SK-N-SH treated with all-trans-retinoic acid at 6 μM for 48 hours (cell line): ENCODE measurements at regions not wholly inside any gene's neighbourhood (a gene's known extent, or its start where the extent isn't known, plus 50 kb on each side); places are given as distances from the start of the nearest gene placed in this dataset.

Source experiments
- ARNTL ChIP-seq: fragments of 450-650 bp; formaldehyde crosslinking; IDR thresholded peaks from 2 replicates; pipeline ENCODE4 v1.5.0; 2020; ENCODE audit warnings: low read depth, mild to moderate bottlenecking, moderate library complexity, borderline replicate concordance
- CSRNP3 ChIP-seq: fragments of 250-450 bp; sonication (Bioruptor Pico); IDR thresholded peaks from 2 replicates; pipeline ENCODE4 v1.5.1; 2021; ENCODE audit warnings: mild to moderate bottlenecking, moderate library complexity
- ESRRG ChIP-seq: fragments of 250-450 bp; sonication (Bioruptor Pico); IDR thresholded peaks from 2 replicates; pipeline ENCODE4 v1.6.1; 2021; ENCODE audit warnings: mild to moderate bottlenecking
- ISL1 ChIP-seq: fragments of 250-450 bp; sonication (Bioruptor Pico); IDR thresholded peaks from 2 replicates; pipeline ENCODE4 v2.1.2; 2022; ENCODE audit warnings: mild to moderate bottlenecking, moderate library complexity
- OSR1 ChIP-seq: fragments of 250-450 bp; sonication (Bioruptor Pico); IDR thresholded peaks from 2 replicates; pipeline ENCODE4 v1.8.0; 2022; ENCODE audit warnings: moderate library complexity, mild to moderate bottlenecking, inconsistent platforms
- RARB ChIP-seq: fragments of 250-450 bp; sonication (Bioruptor Pico); IDR thresholded peaks from 2 replicates; pipeline ENCODE4 v1.8.0; 2021; ENCODE audit warnings: mild to moderate bottlenecking, moderate library complexity
- ZNF565 ChIP-seq: fragments of 450-650 bp; formaldehyde crosslinking; conservative IDR thresholded peaks from 2 replicates; pipeline ENCODE4 v1.5.0; 2020; ENCODE audit warnings: low read depth, mild to moderate bottlenecking, moderate library complexity
- ZNF70 ChIP-seq: fragments of 450-650 bp; formaldehyde crosslinking; IDR thresholded peaks from 2 replicates; pipeline ENCODE4 v1.5.0; 2020; ENCODE audit warnings: mild to moderate bottlenecking, moderate library complexity
- ZNF8 ChIP-seq: fragments of 450-650 bp; formaldehyde crosslinking; IDR thresholded peaks from 2 replicates; pipeline ENCODE4 v1.5.0; 2020; ENCODE audit warnings: mild to moderate bottlenecking, moderate library complexity

DNA sequence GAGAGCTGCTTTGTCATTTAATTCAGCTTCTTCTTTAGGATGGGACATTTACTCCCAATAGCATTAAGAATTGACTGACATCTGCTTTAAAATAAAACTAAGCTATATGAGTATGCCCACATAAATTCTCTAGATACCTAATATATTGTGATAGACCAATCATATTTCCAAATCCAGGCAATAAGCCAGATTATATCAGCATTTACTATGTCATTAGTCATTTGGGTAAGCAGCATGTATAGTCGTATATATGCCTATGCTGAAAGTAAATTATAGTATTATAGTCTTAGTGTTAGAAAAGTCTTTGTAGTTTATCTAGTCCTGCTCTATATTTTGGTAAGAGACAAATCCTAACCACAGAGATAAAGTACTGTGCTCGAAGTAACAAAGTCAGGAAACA, 958.1 kb downstream of the KCNJ2 start:
- TF ChIP-seq ZNF70 (no peak), RARB (CRISPR knock-in tag) (no peak), ZNF565 (no peak), OSR1 (CRISPR knock-in tag) (no peak), ZNF8 (CRISPR knock-in tag) (no peak), ISL1 (no peak), ESRRG (CRISPR knock-in tag) (no peak), CSRNP3 (CRISPR knock-in tag) (no peak), ARNTL (CRISPR knock-in tag) (no peak)
